Peyer's patch (tissue), 4 donors: ENCODE measurements at regions not wholly inside any gene's neighbourhood (a gene's known extent, or its start where the extent isn't known, plus 50 kb on each side); places are given as distances from the start of the nearest gene placed in this dataset.
"Not testable (repeated sequence)": the region's sequence is repeated elsewhere in the genome, so short reads cannot be mapped to it uniquely, and the experiment has no call there.

ENCODE experiments used
- DNase-seq, 3 donors: peaks; one replicate each; pipeline ENCODE4 v3.0.0-alpha.2; 2017 to 2019
- H3K27ac ChIP-seq, 4 donors: fragments of 200-600 bp; sonication (generic); one replicate each; pipeline ENCODE4 v1.5.1; 2016 to 2019
- H3K27me3 ChIP-seq, 2 donors: fragments of 200-600 bp; sonication (generic); one replicate each; pipeline ENCODE4 v1.5.1; 2019
- H3K36me3 ChIP-seq, 3 donors: fragments of 200-600 bp; sonication (generic); one replicate each; pipeline ENCODE4 v1.5.1; 2016 to 2019
- H3K4me1 ChIP-seq, 4 donors: fragments of 200-600 bp; sonication (generic); one replicate each; pipeline ENCODE4 v1.5.1; 2016 to 2019
- H3K4me3 ChIP-seq, 4 donors: fragments of 200-600 bp; sonication (generic); 1 replicate in 3 of 4; 2 replicates in 1 of 4; pipeline ENCODE4 v1.5.1; 2016 to 2019; ENCODE audit warnings: mild to moderate bottlenecking in 1 of 4
- H3K9me3 ChIP-seq, 4 donors: fragments of 200-600 bp; sonication (generic); one replicate each; pipeline ENCODE4 v1.5.1; 2016 to 2019; ENCODE audit warnings: mild to moderate bottlenecking in 1 of 4
- POLR2A ChIP-seq, 2 donors: fragments of 450-650 bp; IDR thresholded peaks; one replicate each; pipeline ENCODE4 v1.5.1; 2017; ENCODE audit warnings: antibody characterized with exemption in 2 of 2, mild to moderate bottlenecking in 2 of 2, moderate library complexity in 2 of 2
- TF ChIP-seq, protein P1 (sequence below), 6 experiments: fragments of 450-650 bp in 4 of 6; fragments of 200-600 bp in 2 of 6; sonication (generic) in 1 of 6; IDR thresholded peaks; one replicate each; pipeline ENCODE4 v1.5.1; 2017 to 2019; ENCODE audit warnings: antibody characterized with exemption in 6 of 6, mild to moderate bottlenecking in 3 of 6, moderate library complexity in 1 of 6

DNA sequence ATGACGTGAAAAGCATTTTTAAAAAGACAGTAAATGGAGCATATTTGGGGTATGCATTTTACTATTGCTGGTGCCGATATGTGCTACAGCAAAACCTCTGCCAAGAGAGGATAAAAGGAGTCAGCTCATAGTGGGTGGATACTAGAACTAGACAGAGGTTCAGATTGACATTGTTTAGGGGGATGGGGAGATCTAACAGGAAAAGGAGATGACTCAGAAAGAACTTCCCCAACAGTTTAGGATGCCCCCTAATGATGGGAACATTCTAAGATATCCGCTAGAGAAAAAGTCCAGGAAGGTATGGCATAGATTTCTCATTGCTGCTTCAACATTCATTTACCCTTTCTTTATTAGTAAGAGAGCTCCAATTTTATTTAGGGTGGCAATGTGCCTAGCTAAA is 110.5 kb upstream of the CLEC14A start:
- no peaks in the 10 kb centered on the region for H3K36me3 ChIP-seq
- no peaks in the 10 kb centered on the region for H3K4me1 ChIP-seq
- no peak for TF ChIP-seq POLR2A (IDR thresholded peaks at IDR 0.05)
- TF ChIP-seq, protein P1, sequence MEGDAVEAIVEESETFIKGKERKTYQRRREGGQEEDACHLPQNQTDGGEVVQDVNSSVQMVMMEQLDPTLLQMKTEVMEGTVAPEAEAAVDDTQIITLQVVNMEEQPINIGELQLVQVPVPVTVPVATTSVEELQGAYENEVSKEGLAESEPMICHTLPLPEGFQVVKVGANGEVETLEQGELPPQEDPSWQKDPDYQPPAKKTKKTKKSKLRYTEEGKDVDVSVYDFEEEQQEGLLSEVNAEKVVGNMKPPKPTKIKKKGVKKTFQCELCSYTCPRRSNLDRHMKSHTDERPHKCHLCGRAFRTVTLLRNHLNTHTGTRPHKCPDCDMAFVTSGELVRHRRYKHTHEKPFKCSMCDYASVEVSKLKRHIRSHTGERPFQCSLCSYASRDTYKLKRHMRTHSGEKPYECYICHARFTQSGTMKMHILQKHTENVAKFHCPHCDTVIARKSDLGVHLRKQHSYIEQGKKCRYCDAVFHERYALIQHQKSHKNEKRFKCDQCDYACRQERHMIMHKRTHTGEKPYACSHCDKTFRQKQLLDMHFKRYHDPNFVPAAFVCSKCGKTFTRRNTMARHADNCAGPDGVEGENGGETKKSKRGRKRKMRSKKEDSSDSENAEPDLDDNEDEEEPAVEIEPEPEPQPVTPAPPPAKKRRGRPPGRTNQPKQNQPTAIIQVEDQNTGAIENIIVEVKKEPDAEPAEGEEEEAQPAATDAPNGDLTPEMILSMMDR (IDR thresholded peaks at IDR 0.05) = no peak
- H3K27ac ChIP-seq = no peak overlapping the region
- no peaks in the 10 kb centered on the region for H3K9me3 ChIP-seq
- no peak overlapping the region for H3K4me3 ChIP-seq
- no peak for DNase-seq
- no peaks in the 10 kb centered on the region for H3K27me3 ChIP-seq

DNA sequence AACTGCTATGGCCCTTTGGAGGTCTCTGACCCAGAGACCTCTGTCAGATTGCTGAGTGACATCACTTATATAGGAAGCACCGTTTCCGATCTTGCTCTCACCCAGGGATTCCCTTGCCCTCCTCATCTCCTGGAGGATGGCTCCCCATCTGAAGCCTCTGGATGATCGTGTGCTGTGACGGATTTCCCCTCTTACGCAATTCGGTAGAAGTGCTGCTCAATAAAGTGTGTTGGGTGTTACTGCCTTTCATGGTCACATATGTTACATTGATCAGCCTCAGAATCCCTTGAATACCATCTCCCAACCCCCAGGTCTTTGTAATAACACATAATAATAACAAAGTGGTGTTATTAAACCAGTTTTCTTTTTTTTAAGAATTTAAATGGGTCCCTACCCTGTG is 107.3 kb upstream of the CLEC14A start:
- Histone ChIP-seq H3K4me1 (no peaks in the 10 kb centered on the region), H3K9me3 (no peaks in the 10 kb centered on the region), H3K4me3 (no peak overlapping the region), H3K27me3 (no peaks in the 10 kb centered on the region), H3K36me3 (no peaks in the 10 kb centered on the region), H3K27ac (no peak overlapping the region)
- DNase-seq = no peak
- TF ChIP-seq, protein P1 (IDR thresholded peaks at IDR 0.05) = no peak
- TF ChIP-seq POLR2A (IDR thresholded peaks at IDR 0.05) = no peak

DNA sequence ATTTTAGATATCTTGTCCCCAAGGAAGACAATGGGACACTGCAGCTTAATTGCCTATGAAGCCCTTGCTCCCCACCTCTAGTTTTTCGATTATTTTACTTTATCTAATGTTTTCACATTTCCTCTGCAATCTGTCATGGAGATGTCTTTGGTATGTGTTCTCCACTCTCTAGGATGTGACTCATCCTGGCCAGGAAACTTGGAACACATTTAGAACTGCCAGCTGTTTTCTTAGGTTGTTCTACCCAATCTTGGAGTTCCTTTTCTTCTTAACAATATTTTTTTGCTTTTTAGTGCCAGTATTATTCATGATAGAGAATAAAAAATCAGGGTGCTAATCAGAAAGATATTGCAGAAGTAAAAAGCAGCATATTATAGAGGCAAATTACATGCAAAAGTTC is 101.7 kb upstream of the CLEC14A start:
- no peaks in the 10 kb centered on the region for H3K36me3 ChIP-seq
- H3K27me3 ChIP-seq = no peaks in the 10 kb centered on the region

DNA sequence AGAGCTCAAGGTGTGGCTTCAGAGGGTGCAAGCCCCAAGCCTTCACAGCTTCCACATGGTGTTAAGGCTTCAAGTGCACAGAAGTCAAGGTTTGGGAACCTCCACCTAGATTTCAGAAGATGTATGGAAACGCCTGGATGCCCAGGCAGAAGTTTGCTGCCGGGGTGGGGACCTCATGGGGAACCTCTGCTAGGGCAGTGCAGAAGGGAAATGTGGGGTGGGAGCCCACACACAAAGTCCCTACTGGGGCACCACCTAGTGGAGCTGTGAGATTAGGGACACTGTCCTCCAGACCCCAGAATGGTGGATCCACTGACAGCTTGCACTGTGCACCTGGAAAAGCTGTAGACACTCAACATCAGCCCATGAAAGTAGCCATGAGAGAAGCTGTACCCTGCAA is 99.6 kb upstream of the CLEC14A start:
- H3K9me3 ChIP-seq, DNase-seq, H3K4me1 ChIP-seq, H3K27ac ChIP-seq, H3K4me3 ChIP-seq, H3K36me3 ChIP-seq, H3K27me3 ChIP-seq: not testable (repeated sequence)

More for the DNA sequence above, 101.7 kb upstream of the CLEC14A start:
- Histone ChIP-seq H3K4me3 (no peak overlapping the region), H3K4me1 (no peaks in the 10 kb centered on the region), H3K27ac (no peak overlapping the region), H3K9me3 (no peaks in the 10 kb centered on the region)
- no peak for DNase-seq
- TF ChIP-seq, protein P1 (IDR thresholded peaks at IDR 0.05) = no peak
- TF ChIP-seq POLR2A (IDR thresholded peaks at IDR 0.05) = no peak

DNA sequence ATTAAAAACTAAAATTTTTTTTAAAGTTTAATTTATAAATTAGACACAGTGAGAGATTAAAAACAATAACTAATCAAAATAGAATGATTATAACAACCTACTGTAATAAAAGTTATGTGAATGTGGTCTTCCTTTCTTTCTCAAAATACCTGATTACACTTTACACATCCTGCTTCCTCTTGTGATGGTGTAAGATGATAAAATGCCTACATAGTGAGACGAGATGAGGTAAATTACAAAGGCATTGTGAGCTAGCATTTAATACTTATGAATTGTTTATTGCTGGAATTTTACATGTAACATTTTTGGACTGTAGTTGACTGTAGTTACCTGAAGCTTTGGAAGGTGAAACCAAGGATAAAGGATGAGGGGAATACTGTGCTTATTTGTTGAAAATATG is 94.2 kb upstream of the CLEC14A start:
- TF ChIP-seq, protein P1 (IDR thresholded peaks at IDR 0.05) = no peak
- TF ChIP-seq POLR2A (IDR thresholded peaks at IDR 0.05) = no peak
- Histone ChIP-seq H3K4me1 (no peaks in the 10 kb centered on the region), H3K4me3 (no peak overlapping the region), H3K9me3 (no peaks in the 10 kb centered on the region), H3K36me3 (no peaks in the 10 kb centered on the region), H3K27me3 (no peaks in the 10 kb centered on the region), H3K27ac (no peak overlapping the region)
- DNase-seq = no peak

DNA sequence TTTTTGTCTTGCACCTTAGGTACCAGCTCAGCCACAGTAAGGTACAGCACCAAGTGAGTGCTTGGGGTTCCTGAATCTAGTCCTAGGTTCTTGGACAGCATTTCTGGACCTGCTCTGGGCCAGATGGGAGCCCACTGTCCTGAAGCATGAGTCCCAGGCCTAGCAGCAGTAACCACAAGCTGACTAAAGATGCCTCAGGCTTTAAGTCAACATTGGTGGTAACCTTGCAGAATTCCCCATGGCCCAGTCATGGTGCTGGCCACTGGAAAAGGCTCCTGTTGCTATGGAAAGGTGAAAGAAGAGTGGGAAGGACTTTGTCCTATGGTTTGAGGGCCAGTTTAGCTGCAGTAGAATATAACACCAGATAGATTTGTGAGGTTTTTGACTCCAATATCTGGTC is 86.9 kb upstream of the CLEC14A start:
- H3K27me3 ChIP-seq = no peaks in the 10 kb centered on the region
- no peaks in the 10 kb centered on the region for H3K4me1 ChIP-seq
- H3K36me3 ChIP-seq = no peaks in the 10 kb centered on the region
- no peaks in the 10 kb centered on the region for H3K9me3 ChIP-seq
- no peak overlapping the region for H3K27ac ChIP-seq
- DNase-seq = no peak
- no peak overlapping the region for H3K4me3 ChIP-seq
- TF ChIP-seq, protein P1 (IDR thresholded peaks at IDR 0.05) = no peak
- TF ChIP-seq POLR2A (IDR thresholded peaks at IDR 0.05) = no peak
